ENCODE measurements at regions not wholly inside any gene's neighbourhood (a gene's known extent, or its start where the extent isn't known, plus 50 kb on each side); places are given as distances from the start of the nearest gene placed in this dataset.

- DNase-seq (ENCODE audit: low spot score) = no peak
Measured at GRCh38 chr13:70634893-70635292, 526.6 kb upstream of the KLHL1 start.

GRCh38 chr13:70630247-70630646 is 522.0 kb upstream of the KLHL1 start:
- no peak for DNase-seq (ENCODE audit: low spot score)

- DNase-seq (ENCODE audit: low spot score) = no peak
Measured at GRCh38 chr13:70623239-70623638, 515.0 kb upstream of the KLHL1 start.

GRCh38 chr13:70622796-70623195 is 514.5 kb upstream of the KLHL1 start:
- DNase-seq (ENCODE audit: low spot score) = no peak

GRCh38 chr13:70619936-70620335 is 511.7 kb upstream of the KLHL1 start:
- no peak for DNase-seq (ENCODE audit: low spot score)

- DNase-seq (ENCODE audit: low spot score) = no peak
Measured at GRCh38 chr13:70616847-70617246, 508.6 kb upstream of the KLHL1 start.

GRCh38 chr13:70613295-70613694 is 505.0 kb upstream of the KLHL1 start:
- DNase-seq (ENCODE audit: low spot score) = no peak

GRCh38 chr13:70612881-70613280 is 504.6 kb upstream of the KLHL1 start:
- no peak for DNase-seq (ENCODE audit: low spot score)

- no peak for DNase-seq (ENCODE audit: low spot score)
Measured at GRCh38 chr13:70604448-70604847, 496.2 kb upstream of the KLHL1 start.

- DNase-seq (ENCODE audit: low spot score) = no peak
Measured at GRCh38 chr13:70593716-70594115, 485.5 kb upstream of the KLHL1 start.

- DNase-seq (ENCODE audit: low spot score) = no peak
Measured at GRCh38 chr13:70585109-70585508, 476.9 kb upstream of the KLHL1 start.

- DNase-seq (ENCODE audit: low spot score) = no peak
Measured at GRCh38 chr13:70580825-70581224, 472.6 kb upstream of the KLHL1 start.

- DNase-seq (ENCODE audit: low spot score) = no peak
Measured at GRCh38 chr13:70579941-70580340, 471.7 kb upstream of the KLHL1 start.

- no peak for DNase-seq (ENCODE audit: low spot score)
Measured at GRCh38 chr13:70571221-70571620, 463.0 kb upstream of the KLHL1 start.

- DNase-seq (ENCODE audit: low spot score) = no peak
Measured at GRCh38 chr13:70568571-70568970, 460.3 kb upstream of the KLHL1 start.

GRCh38 chr13:70544706-70545105 is 436.5 kb upstream of the KLHL1 start:
- DNase-seq (ENCODE audit: low spot score) = no peak

- DNase-seq (ENCODE audit: low spot score) = no peak
Measured at GRCh38 chr13:70541451-70541850, 433.2 kb upstream of the KLHL1 start.

- no peak for DNase-seq (ENCODE audit: low spot score)
Measured at GRCh38 chr13:70534466-70534865, 426.2 kb upstream of the KLHL1 start.

GRCh38 chr13:70529652-70530051 is 421.4 kb upstream of the KLHL1 start:
- no peak for DNase-seq (ENCODE audit: low spot score)

GRCh38 chr13:70527599-70527998 is 419.3 kb upstream of the KLHL1 start:
- no peak for DNase-seq (ENCODE audit: low spot score)

GRCh38 chr13:70523622-70524021 is 415.4 kb upstream of the KLHL1 start:
- no peak for DNase-seq (ENCODE audit: low spot score)

- DNase-seq (ENCODE audit: low spot score) = no peak
Measured at GRCh38 chr13:70520275-70521036, 412.2 kb upstream of the KLHL1 start.

GRCh38 chr13:70518081-70518480 is 409.8 kb upstream of the KLHL1 start:
- DNase-seq (ENCODE audit: low spot score) = no peak

- DNase-seq (ENCODE audit: low spot score) = no peak
Measured at GRCh38 chr13:70516226-70516625, 408.0 kb upstream of the KLHL1 start.

All from HuH-7.5 (cell line).